A673 (cell line): ENCODE measurements at regions not wholly inside any gene's neighbourhood (a gene's known extent, or its start where the extent isn't known, plus 50 kb on each side); places are given as distances from the start of the nearest gene placed in this dataset.

Source experiments
- CTCF ChIP-seq: fragments of 300-800, 200-600 bp; sonication (generic); conservative IDR thresholded peaks from 2 replicates; pipeline ENCODE4 v1.5.1; 2017; ENCODE audit warnings: low read depth, mild to moderate bottlenecking, antibody characterized with exemption, low read length, moderate library complexity, mixed read lengths
- EZH2 ChIP-seq: fragments of 200-600 bp; sonication (generic); IDR thresholded peaks from 2 replicates; pipeline ENCODE4 v1.6.1; 2017; ENCODE audit warnings: borderline replicate concordance, low read depth, mild to moderate bottlenecking, mixed read lengths, antibody characterized with exemption, low read length; ENCODE audit not compliant: poor library complexity, severe bottlenecking

- no peak for TF ChIP-seq CTCF
- no peak for TF ChIP-seq EZH2
These were observed 638.9 kb downstream of the SPRY1 start for GRCh38 chr4:124035364-124036041.
